Panc1 (cell line): ENCODE measurements at regions not wholly inside any gene's neighbourhood (a gene's known extent, or its start where the extent isn't known, plus 50 kb on each side); places are given as distances from the start of the nearest gene placed in this dataset.

ENCODE experiments used
- ATAC-seq: fragments of 200-7000 bp; cut with Tn5 transposase; 2 replicates; pipeline ENCODE4 v1.9.1; 2020; ENCODE audit warnings: mild to moderate bottlenecking, moderate library complexity
- BruUV-seq: library from RNA; stranded (reverse); fragments of 400-500 nt; replicated peaks from 2 replicates; lab custom pipeline; 2021; lab: Mats Ljungman, UMichigan
- CTCF ChIA-PET: fragments of 300-600 bp; sonication (Branson Sonifier 250); formaldehyde crosslinking; loops from one replicate; lab custom pipeline; 2022; ENCODE audit warnings: antibody characterized with exemption; lab: Charles Lee
- POLR2A ChIA-PET: fragments of 300-600 bp; sonication (Branson Sonifier 250); formaldehyde crosslinking; loops from one replicate; lab custom pipeline; 2022; ENCODE audit warnings: antibody characterized with exemption; lab: Charles Lee
- DNase-seq: peaks from one replicate; pipeline ENCODE4 v3.0.0-alpha.2; 2010; ENCODE audit warnings: low read depth, low spot score
- H3K27ac ChIP-seq: 2 replicates; pipeline ENCODE4 v1.5.1; 2011; ENCODE audit warnings: mild to moderate bottlenecking, low read length, inconsistent platforms
- H3K27me3 ChIP-seq: fragments of 200-500 bp; sonication (Bioruptor generic); 2 replicates; pipeline ENCODE4 v1.6.0; 2014; ENCODE audit warnings: low read length, inconsistent platforms; ENCODE audit not compliant: control insufficient read depth, insufficient read depth
- H3K36me3 ChIP-seq: fragments of 200-500 bp; sonication (Bioruptor generic); 2 replicates; pipeline ENCODE4 v1.5.1; 2014; ENCODE audit warnings: inconsistent platforms, mild to moderate bottlenecking, low read length, moderate library complexity; ENCODE audit not compliant: control insufficient read depth, insufficient read depth
- H3K4me1 ChIP-seq: 2 replicates; pipeline ENCODE4 v1.5.1; 2011; ENCODE audit warnings: inconsistent platforms, mild to moderate bottlenecking, low read length, moderate library complexity; ENCODE audit not compliant: control insufficient read depth, insufficient read depth
- H3K4me3 ChIP-seq, 2 experiments: 2 replicates each; pipeline ENCODE4 v1.5.1; 2011 to 2012; ENCODE audit warnings: low read depth in 2 of 2, low read length in 2 of 2, mild to moderate bottlenecking in 2 of 2, inconsistent platforms in 1 of 2, moderate library complexity in 1 of 2
- H3K9me3 ChIP-seq: fragments of 200-500 bp; sonication (Bioruptor generic); 2 replicates; pipeline ENCODE4 v1.5.1; 2014; ENCODE audit warnings: low read depth, mild to moderate bottlenecking, inconsistent platforms, low read length, moderate library complexity; ENCODE audit not compliant: control insufficient read depth, insufficient read depth
- POLR2AphosphoS5 ChIP-seq: IDR thresholded peaks from 2 replicates; pipeline ENCODE4 v1.6.1; 2012; ENCODE audit warnings: mild to moderate bottlenecking, low read depth, low read length, moderate library complexity
- SIN3A ChIP-seq: IDR thresholded peaks from 2 replicates; pipeline ENCODE4 v1.6.1; 2012; ENCODE audit warnings: low read depth, mild to moderate bottlenecking, low read length, moderate library complexity, borderline replicate concordance; ENCODE audit not compliant: insufficient read depth
- TCF7L2 ChIP-seq: IDR thresholded peaks from 2 replicates; pipeline ENCODE4 v1.6.1; 2011; ENCODE audit warnings: mild to moderate bottlenecking, low read depth, low read length, inconsistent platforms
- in situ Hi-C: cut with HindIII; loops from 2 replicates; pipeline ENCODE4 v1.10.0; 2016; ENCODE audit warnings: low sequenced_read_pairs, low pct_unique_long_range_greater_than_20kb
- intact Hi-C: fragments of 100-400 bp; cut with micrococcal nuclease; formaldehyde crosslinking; loops from one replicate; pipeline ENCODE4 v1.10.0; 2022; ENCODE audit not compliant: unreplicated experiment
- TF ChIP-seq, protein P1 (sequence below), 2 experiments: IDR thresholded peaks; 2 replicates each; pipeline ENCODE4 v1.6.1; 2011 to 2012; ENCODE audit warnings: low read depth in 2 of 2, control low read depth in 1 of 2, low read length in 1 of 2, mild to moderate bottlenecking in 1 of 2, moderate library complexity in 1 of 2; ENCODE audit not compliant: insufficient read depth in 1 of 2
- TF ChIP-seq, protein P2 (sequence below): fragments of 450-650 bp; IDR thresholded peaks from 2 replicates; pipeline ENCODE4 v1.5.1; 2017; ENCODE audit warnings: mild to moderate bottlenecking

DNA sequence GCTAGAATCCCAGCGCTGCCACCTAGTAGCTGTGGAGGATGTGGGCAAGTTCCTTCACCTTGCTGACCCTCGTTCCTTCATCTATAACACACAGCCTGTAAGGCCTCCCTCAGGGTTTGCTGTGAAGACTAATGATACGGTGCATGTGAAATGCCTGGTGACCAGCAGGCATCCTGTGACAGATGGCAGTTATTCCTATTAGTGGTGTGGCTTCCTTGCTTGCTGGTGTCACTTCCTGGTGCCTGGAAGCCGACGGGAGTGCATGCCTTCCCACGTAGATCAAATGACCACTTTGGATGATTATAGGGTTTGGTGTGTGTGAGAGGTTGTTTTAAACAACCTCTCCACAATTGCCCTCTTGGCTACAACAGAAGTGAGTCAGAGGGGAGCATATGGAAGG is 894.9 kb downstream of the VRK1 start:
- no TSS peak for BruUV-seq
- in situ Hi-C loops: no loop called here

DNA sequence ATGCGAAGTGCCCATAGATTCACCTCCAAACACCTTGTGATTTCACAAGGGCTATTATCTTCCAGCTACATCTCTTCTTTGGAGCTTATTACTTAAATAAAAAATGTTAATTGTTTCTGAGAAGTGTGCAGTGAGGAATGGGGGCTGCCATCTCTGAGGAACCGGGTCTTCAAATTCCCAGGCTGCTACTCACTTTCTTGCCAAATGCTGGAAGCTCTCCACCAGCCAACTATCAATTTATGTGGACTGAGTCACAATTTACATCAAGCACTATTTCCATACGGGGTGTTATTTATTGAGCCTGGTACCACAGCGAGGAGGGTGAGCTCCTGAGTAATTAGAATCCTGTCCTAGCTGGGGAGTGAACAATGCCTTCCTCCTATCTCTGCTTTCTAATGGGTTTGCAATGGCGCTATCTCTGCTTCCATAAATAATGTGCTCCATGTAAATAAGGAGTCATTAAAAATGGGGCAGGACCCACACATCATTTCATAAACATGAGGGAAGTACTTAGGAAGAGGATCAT is 898.3 kb downstream of the VRK1 start:
- no peak overlapping the region for H3K27ac ChIP-seq
- H3K4me1 ChIP-seq: no peaks in the 10 kb centered on the region
- no peaks in the 10 kb centered on the region for H3K9me3 ChIP-seq
- intact Hi-C loops (no loop called here), in situ Hi-C loops (no loop called here)
- CTCF ChIA-PET: no interaction called here
- ATAC-seq (no peak), DNase-seq (no peak)
- no peaks in the 10 kb centered on the region for H3K27me3 ChIP-seq
- BruUV-seq: no TSS peak
- no peak for TF ChIP-seq POLR2AphosphoS5
- TF ChIP-seq, protein P1, sequence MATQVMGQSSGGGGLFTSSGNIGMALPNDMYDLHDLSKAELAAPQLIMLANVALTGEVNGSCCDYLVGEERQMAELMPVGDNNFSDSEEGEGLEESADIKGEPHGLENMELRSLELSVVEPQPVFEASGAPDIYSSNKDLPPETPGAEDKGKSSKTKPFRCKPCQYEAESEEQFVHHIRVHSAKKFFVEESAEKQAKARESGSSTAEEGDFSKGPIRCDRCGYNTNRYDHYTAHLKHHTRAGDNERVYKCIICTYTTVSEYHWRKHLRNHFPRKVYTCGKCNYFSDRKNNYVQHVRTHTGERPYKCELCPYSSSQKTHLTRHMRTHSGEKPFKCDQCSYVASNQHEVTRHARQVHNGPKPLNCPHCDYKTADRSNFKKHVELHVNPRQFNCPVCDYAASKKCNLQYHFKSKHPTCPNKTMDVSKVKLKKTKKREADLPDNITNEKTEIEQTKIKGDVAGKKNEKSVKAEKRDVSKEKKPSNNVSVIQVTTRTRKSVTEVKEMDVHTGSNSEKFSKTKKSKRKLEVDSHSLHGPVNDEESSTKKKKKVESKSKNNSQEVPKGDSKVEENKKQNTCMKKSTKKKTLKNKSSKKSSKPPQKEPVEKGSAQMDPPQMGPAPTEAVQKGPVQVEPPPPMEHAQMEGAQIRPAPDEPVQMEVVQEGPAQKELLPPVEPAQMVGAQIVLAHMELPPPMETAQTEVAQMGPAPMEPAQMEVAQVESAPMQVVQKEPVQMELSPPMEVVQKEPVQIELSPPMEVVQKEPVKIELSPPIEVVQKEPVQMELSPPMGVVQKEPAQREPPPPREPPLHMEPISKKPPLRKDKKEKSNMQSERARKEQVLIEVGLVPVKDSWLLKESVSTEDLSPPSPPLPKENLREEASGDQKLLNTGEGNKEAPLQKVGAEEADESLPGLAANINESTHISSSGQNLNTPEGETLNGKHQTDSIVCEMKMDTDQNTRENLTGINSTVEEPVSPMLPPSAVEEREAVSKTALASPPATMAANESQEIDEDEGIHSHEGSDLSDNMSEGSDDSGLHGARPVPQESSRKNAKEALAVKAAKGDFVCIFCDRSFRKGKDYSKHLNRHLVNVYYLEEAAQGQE (IDR thresholded peaks at IDR 0.05; ENCODE audit: insufficient read depth in 1 of 2, low read depth in 2 of 2, low read length in 1 of 2): no peak
- no peak for TF ChIP-seq TCF7L2
- TF ChIP-seq, protein P2, sequence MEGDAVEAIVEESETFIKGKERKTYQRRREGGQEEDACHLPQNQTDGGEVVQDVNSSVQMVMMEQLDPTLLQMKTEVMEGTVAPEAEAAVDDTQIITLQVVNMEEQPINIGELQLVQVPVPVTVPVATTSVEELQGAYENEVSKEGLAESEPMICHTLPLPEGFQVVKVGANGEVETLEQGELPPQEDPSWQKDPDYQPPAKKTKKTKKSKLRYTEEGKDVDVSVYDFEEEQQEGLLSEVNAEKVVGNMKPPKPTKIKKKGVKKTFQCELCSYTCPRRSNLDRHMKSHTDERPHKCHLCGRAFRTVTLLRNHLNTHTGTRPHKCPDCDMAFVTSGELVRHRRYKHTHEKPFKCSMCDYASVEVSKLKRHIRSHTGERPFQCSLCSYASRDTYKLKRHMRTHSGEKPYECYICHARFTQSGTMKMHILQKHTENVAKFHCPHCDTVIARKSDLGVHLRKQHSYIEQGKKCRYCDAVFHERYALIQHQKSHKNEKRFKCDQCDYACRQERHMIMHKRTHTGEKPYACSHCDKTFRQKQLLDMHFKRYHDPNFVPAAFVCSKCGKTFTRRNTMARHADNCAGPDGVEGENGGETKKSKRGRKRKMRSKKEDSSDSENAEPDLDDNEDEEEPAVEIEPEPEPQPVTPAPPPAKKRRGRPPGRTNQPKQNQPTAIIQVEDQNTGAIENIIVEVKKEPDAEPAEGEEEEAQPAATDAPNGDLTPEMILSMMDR: no peak
- no peak for TF ChIP-seq SIN3A
- H3K36me3 ChIP-seq: no peaks in the 10 kb centered on the region
- H3K4me3 ChIP-seq: no peak overlapping the region
- POLR2A ChIA-PET: no interaction called here

More for the DNA sequence above, 894.9 kb downstream of the VRK1 start:
- no peak for TF ChIP-seq SIN3A
- TF ChIP-seq, protein P2: no peak
- TF ChIP-seq TCF7L2: no peak
- TF ChIP-seq, protein P1 (IDR thresholded peaks at IDR 0.05; ENCODE audit: insufficient read depth in 1 of 2, low read depth in 2 of 2, low read length in 1 of 2): no peak
- TF ChIP-seq POLR2AphosphoS5: no peak
- no peaks in the 10 kb centered on the region for H3K36me3 ChIP-seq
- CTCF ChIA-PET: no interaction called here
- no peak overlapping the region for H3K4me3 ChIP-seq
- no peaks in the 10 kb centered on the region for H3K4me1 ChIP-seq
- DNase-seq (no peak), ATAC-seq (no peak)
- H3K9me3 ChIP-seq: no peaks in the 10 kb centered on the region
- no peaks in the 10 kb centered on the region for H3K27me3 ChIP-seq
- POLR2A ChIA-PET: no interaction called here
- intact Hi-C loops: no loop called here
- H3K27ac ChIP-seq: no peak overlapping the region
